GM13977 (cell line): ENCODE measurements at regions not wholly inside any gene's neighbourhood (a gene's known extent, or its start where the extent isn't known, plus 50 kb on each side); places are given as distances from the start of the nearest gene placed in this dataset.

Source experiments
- DNase-seq: peaks from one replicate; pipeline ENCODE4 v3.0.0; 2012; ENCODE audit warnings: low spot score
- CTCF ChIP-seq: IDR thresholded peaks from 2 replicates; pipeline ENCODE4 v1.5.1; 2012; ENCODE audit warnings: mild to moderate bottlenecking, control low read depth; ENCODE audit not compliant: insufficient read depth; ENCODE audit errors: extremely low read depth, missing control alignments
- in situ Hi-C: fragments of 300-500 bp; cut with MboI; formaldehyde crosslinking; loops from one replicate; pipeline ENCODE4 v1.12.0; 2022; ENCODE audit warnings: low sequenced_read_pairs, low pct_unique_long_range_greater_than_20kb, mixed read lengths, inconsistent platforms; ENCODE audit not compliant: unreplicated experiment

- TF ChIP-seq CTCF, result no peak
- DNase-seq, result no peak
- in situ Hi-C loops, result no loop called here
Observed at GRCh38 chr3:95028688-95029087, 965.8 kb downstream of the NSUN3 start.

- DNase-seq, result no peak
- TF ChIP-seq CTCF, result no peak
- in situ Hi-C loops, result no loop called here
Observed at GRCh38 chr3:95029644-95030043, 966.8 kb downstream of the NSUN3 start.

- TF ChIP-seq CTCF, result no peak
- in situ Hi-C loops, result no loop called here
- DNase-seq, result no peak
Observed at GRCh38 chr3:95036526-95037021, 973.7 kb downstream of the NSUN3 start.

- TF ChIP-seq CTCF, result no peak
- no peak for DNase-seq
- in situ Hi-C loops, result no loop called here
Observed at GRCh38 chr3:95037097-95037496, 974.2 kb downstream of the NSUN3 start.

- TF ChIP-seq CTCF, result no peak
- in situ Hi-C loops, result no loop called here
- DNase-seq, result no peak
Observed at GRCh38 chr3:95037927-95038326, 975.1 kb downstream of the NSUN3 start.

GRCh38 chr3:95044101-95044500 is 981.2 kb downstream of the NSUN3 start:
- no peak for TF ChIP-seq CTCF
- in situ Hi-C loops, result no loop called here
- DNase-seq, result no peak

GRCh38 chr3:95048564-95048963 is 985.7 kb downstream of the NSUN3 start:
- in situ Hi-C loops, result no loop called here
- no peak for DNase-seq
- TF ChIP-seq CTCF, result no peak
